NOMO-1 treated with dmso at 0.1 percent for 144 hours (cell line): ENCODE measurements at regions not wholly inside any gene's neighbourhood (a gene's known extent, or its start where the extent isn't known, plus 50 kb on each side); places are given as distances from the start of the nearest gene placed in this dataset.

Source experiments
- DNase-seq: peaks from one replicate; lab custom pipeline; 2025; ENCODE audit not compliant: unreplicated experiment; lab: John Stamatoyannopoulos, UW

GRCh38 chr13:34764246-34764645 lies 177.8 kb upstream of the NBEA start:
- DNase-seq: no peak

- DNase-seq: no peak
Measured at GRCh38 chr13:34765446-34766180, 176.5 kb upstream of the NBEA start.

GRCh38 chr13:34767778-34768177 lies 174.3 kb upstream of the NBEA start:
- DNase-seq: no peak

GRCh38 chr13:34772206-34772605 lies 169.9 kb upstream of the NBEA start:
- DNase-seq: no peak

DNA sequence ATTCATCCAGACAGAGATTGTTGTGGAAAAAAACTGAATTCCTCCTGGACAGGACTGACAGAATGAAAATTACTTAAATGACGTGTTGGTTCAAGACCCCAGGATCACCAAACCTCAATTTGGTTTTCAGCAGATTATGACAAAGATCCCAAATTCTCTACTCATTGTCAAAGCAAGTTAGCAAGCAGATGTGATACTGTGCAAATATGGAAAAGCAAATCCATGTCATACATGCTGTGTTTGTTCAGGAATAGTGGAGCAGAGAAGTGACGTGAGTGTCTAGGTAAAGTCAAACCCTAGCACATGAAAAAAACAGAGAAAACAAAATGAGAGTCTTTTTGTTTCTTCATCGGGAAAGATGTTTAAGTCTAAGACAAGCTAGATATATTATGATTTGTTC lies 169.2 kb upstream of the NBEA start:
- no peak for DNase-seq

GRCh38 chr13:34776390-34776981 lies 165.6 kb upstream of the NBEA start:
- DNase-seq: no peak

DNA sequence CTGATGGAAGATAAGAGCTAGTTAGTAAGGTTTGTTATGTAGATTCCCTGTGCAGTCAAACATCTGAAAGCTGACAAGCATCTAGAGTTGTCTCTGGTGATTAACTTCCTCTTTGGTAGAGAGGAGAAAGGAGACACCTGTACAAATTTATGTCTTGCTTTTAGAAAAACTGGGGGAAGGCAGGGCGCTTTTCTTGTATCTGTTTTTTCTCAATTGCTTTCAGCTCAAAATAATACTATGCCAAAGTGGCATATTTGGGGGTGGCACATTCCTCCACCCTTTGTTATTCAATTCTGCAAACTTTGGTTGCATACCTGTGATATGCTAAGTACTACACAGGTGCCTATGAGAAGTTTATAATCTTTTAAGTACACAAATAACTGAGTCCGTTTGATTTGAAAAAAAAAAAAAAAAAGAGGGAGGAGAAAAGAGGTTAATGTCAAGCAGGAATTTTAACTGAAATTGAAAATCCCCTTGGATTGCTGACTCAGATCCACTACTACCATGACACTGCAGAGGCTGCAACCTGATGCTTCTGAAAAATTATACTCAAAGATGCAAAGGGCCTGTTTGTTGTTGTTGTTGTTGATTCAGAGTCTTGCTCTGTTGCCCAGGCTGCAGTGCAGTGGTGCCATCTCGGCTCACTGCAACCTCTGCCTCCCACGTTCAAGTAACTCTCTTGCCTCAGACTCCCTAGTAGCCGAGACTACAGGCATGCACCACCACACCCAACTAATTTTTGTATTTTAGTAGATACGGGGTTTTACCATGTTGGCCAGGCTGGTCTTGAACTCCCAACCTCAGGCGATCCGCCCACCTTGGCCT lies 164.8 kb upstream of the NBEA start:
- DNase-seq: no peak

DNA sequence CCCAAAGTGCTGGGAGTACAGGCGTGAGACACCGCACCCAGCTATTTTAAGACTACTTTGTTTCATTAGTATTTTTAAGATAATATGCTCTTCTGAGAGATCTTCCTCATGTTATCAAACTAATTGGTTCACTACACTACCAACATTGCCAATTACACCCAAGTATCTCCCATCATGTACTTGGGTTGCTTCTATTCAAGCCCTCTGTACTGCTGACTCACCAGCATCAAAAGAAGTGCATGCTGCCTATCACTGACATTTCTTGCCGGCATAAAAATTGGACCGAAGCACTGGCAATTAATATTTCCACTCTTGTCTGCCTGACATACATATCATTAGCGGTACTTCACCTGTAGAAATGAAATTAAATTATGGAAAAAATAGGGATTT lies 164.2 kb upstream of the NBEA start:
- DNase-seq: no peak

- DNase-seq: no peak
Measured at GRCh38 chr13:34779171-34779570, 162.9 kb upstream of the NBEA start.

- no peak for DNase-seq
Measured at GRCh38 chr13:34793301-34793700, 148.8 kb upstream of the NBEA start.

DNA sequence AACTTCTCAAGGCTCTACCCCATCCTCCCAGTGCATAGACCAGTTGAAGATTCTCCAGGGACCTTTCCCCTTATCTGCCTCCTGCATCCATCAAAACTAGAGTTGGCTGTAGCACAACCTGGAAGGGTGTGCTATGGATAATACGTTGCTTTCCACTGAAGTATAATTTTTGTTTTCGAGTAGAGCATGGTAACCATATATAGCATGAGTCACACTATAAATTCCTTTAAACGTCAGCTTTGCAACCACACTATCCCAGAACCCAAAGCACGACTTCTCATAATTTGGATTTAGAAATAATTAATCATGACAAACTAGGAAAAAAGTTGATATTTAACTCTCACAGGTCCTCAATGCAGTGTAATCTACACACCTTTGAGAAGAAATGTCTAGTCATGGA lies 138.3 kb upstream of the NBEA start:
- DNase-seq: no peak

DNA sequence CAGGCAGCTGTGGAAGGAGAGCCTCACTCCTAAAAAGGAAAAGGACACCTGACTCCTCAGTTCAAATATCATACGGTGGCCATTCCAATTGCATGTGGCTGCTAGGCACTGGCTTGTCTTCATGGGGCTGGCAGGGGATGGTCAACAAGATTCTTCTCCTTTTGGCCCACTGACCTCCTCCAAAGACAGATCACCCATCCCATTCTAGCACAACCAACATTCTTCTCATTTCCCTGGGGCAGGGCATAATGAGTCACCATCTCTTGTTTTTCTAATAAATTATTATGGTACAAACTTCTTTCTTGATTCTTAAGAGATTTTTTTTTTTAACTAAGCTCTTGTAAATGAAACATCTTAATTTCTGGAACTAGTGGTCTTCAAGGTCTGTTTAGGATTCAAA lies 136.7 kb upstream of the NBEA start:
- DNase-seq: no peak

- DNase-seq: no peak
Measured at GRCh38 chr13:34808649-34809048, 133.4 kb upstream of the NBEA start.

- DNase-seq: no peak
Measured at GRCh38 chr13:34810996-34811395, 131.1 kb upstream of the NBEA start.

DNA sequence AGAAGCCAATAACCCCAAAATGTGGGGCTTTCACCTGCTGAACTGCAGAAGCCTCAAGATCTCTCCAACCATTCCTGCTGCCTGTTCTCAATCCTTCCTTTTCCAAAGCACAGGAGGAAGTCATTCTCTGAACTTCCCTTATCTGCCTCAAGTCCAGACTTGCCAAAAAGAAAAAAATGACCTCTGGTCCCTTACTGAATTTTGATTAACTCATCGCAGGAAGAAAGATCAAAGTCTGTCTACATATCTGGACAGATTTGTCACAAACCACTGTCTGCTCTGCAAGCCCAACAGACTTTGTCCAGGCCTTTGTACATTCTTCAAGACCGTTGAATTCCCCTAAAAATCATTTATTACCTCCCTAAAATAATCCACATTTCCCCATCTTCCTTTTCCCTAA lies 126.5 kb upstream of the NBEA start:
- DNase-seq: no peak

DNA sequence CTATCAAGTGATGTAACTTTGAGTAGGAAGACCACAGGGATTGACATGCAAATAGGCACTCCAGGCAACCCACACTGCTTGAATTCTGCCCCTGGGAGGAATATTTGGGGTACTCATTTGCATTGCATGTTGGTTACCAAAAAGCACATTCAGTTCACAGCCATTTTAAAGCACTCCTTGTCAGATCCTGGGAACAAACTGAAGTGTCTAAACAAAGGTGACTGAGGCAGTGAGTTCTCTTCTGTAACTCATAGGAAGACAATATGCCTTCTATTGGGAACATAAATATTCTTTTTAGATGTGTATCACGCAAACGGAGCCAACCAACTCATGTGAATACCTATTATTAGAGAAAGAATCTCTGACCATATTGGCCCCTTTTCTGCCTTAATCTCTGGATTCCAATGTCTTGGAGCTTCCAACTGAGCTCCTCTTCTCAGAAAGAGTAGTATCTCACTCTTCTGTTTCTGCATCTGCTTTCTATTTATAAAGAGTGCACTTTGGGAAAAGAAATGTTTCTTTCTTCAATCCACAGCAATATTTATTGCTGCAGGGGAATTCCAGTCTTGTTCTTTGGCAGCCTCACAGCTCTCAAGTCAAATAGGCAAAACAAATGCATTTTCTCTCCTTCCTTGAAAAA lies 125.7 kb upstream of the NBEA start:
- no peak for DNase-seq

- DNase-seq: no peak
Measured at GRCh38 chr13:34816908-34817665, 125.0 kb upstream of the NBEA start.

DNA sequence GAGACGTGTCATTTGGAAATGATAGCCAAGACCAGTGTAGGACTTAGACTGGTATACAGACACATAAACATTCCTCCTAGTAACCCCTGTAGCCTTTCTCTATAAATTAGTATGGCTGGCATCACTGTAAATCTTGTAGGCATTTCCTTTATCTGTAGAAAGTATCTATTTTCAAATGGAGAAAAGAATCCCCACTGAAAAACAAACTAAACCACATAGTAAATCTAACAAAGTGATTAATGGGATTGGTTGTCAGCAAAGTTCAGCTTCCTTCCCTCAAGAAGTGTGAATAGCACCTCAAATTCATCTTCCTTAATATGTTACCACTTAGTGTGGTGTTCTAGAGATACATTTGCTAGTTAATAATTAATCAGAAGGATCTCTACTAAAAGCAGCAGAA lies 119.4 kb upstream of the NBEA start:
- no peak for DNase-seq

- no peak for DNase-seq
Measured at GRCh38 chr13:34826432-34826831, 115.6 kb upstream of the NBEA start.

DNA sequence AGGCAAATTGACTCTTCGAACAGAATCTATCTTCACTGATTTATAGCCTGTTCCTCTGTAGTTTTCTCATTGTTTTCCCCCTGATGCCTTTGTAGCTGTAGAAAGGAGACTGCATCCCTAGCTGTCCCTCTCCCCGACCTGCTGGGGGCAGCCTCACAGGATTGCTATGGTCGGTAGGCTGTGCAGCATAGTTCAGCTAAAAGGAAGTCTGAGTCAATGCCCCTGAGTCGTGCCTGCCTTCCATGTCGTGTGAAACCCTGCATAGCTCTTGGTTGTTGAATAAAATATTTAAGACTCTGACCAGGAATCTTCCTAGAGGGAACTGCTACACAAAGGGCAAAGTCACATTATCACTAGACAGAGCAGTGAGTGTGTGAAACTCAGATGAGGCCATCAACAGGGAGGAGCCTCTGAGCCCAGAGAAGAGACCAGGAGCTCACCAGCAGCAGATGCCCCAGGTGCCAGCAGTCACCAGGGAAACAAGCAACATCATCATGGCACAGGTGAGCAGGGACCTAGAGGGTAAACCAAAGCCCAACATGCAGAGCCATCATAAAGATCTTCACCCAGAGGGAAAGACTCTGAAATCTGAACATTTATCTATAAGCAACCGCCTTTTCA lies 108.4 kb upstream of the NBEA start:
- no peak for DNase-seq

- no peak for DNase-seq
Measured at GRCh38 chr13:34842466-34842865, 99.6 kb upstream of the NBEA start.
